ENCODE measurements at regions not wholly inside any gene's neighbourhood (a gene's known extent, or its start where the extent isn't known, plus 50 kb on each side); places are given as distances from the start of the nearest gene placed in this dataset.

DNA sequence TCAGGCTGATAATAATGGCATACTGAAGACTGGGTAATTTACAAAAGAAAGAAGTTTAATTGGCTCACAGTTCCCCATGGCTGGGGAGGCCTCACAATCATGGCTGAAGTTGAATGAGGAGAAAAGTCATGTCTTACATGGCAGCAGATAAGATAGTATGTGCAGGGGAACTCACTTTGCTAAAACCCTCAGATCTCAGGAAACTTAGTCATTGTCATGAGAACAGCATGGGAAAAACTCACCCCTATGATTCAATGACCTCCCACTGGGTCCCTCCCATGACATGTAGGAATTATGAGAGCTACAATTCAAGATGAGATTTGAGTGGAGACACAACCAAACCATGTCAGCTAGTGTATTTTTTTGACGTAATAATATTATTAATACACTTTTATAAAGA is 149.8 kb upstream of the BOD1L1 start:
- Mint-ChIP-seq H3K27me3 (ENCODE audit: low read depth) (no peaks in the 10 kb centered on the region), H3K4me1 (no peaks in the 10 kb centered on the region), H3K9me3 (peaks cover 21 to 33% of the 10 kb centered on the region in 2 experiments), H3K4me3 (no peak overlapping the region), H3K27ac (no peak overlapping the region), H3K36me3 (ENCODE audit: insufficient read depth in 1 of 3, low read depth in 3 of 3) (peaks cover 0 to 13% (median 12%) of the 10 kb centered on the region in 3 experiments; a peak in 6 of 7 replicates)
- no peaks in the 10 kb centered on the region for H4K20me1 ChIP-seq (ENCODE audit: control insufficient read depth, insufficient read depth, insufficient read length)
- DNase-seq: no peak
- no peak overlapping the region for H3T11ph ChIP-seq (ENCODE audit: low read length)
- H3K4ac ChIP-seq (ENCODE audit: low read depth, low read length): no peak overlapping the region
- H3K79me2 ChIP-seq (ENCODE audit: insufficient read depth, low read length): no peaks in the 10 kb centered on the region
- H3K23ac ChIP-seq (ENCODE audit: insufficient read length, low read depth, low read length): no peak overlapping the region
- H3K27me3 ChIP-seq (ENCODE audit: insufficient read depth, low read length): no peaks in the 10 kb centered on the region
- no peaks in the 10 kb centered on the region for H3K4me1 ChIP-seq (ENCODE audit: insufficient read depth, low read length)
- H4K91ac ChIP-seq (ENCODE audit: insufficient read length, low read depth, low read length): no peak overlapping the region
- no peak overlapping the region for H2BK5ac ChIP-seq (ENCODE audit: insufficient read length, low read length)
- no peak overlapping the region for H3K56ac ChIP-seq (ENCODE audit: insufficient read length, low read depth, low read length)
- no peaks in the 10 kb centered on the region for H3K9me3 ChIP-seq (ENCODE audit: control insufficient read depth, low read depth, low read length)
- no peak overlapping the region for H2BK20ac ChIP-seq (ENCODE audit: low read depth, low read length, poor library complexity, severe bottlenecking)
- H2BK15ac ChIP-seq (ENCODE audit: low read depth, low read length): no peak overlapping the region
- TF ChIP-seq, protein P1, sequence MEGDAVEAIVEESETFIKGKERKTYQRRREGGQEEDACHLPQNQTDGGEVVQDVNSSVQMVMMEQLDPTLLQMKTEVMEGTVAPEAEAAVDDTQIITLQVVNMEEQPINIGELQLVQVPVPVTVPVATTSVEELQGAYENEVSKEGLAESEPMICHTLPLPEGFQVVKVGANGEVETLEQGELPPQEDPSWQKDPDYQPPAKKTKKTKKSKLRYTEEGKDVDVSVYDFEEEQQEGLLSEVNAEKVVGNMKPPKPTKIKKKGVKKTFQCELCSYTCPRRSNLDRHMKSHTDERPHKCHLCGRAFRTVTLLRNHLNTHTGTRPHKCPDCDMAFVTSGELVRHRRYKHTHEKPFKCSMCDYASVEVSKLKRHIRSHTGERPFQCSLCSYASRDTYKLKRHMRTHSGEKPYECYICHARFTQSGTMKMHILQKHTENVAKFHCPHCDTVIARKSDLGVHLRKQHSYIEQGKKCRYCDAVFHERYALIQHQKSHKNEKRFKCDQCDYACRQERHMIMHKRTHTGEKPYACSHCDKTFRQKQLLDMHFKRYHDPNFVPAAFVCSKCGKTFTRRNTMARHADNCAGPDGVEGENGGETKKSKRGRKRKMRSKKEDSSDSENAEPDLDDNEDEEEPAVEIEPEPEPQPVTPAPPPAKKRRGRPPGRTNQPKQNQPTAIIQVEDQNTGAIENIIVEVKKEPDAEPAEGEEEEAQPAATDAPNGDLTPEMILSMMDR (conservative IDR thresholded peaks at IDR 0.05): no peak
- no peak overlapping the region for H2BK120ac ChIP-seq (ENCODE audit: low read depth, low read length, poor library complexity, severe bottlenecking)
- no peak overlapping the region for H3K18ac ChIP-seq (ENCODE audit: insufficient read length, low read depth, low read length)
- no peak overlapping the region for H3K14ac ChIP-seq (ENCODE audit: insufficient read depth, low read length)
- H3K79me1 ChIP-seq (ENCODE audit: insufficient read depth, low read depth, low read length, poor library complexity, severe bottlenecking): no peaks in the 10 kb centered on the region
- no peak overlapping the region for H3K9ac ChIP-seq (ENCODE audit: extremely low read depth, insufficient read length, low read length)
- no peak overlapping the region for H3K4me2 ChIP-seq (ENCODE audit: insufficient read depth, insufficient read length, low read length)
- no peak overlapping the region for H2AK5ac ChIP-seq (ENCODE audit: insufficient read length, low read length)
- no peak overlapping the region for H2BK12ac ChIP-seq (ENCODE audit: insufficient read length, low read depth, low read length)
- H2AFZ ChIP-seq (ENCODE audit: low read length): no peak overlapping the region
- H3K27ac ChIP-seq (ENCODE audit: insufficient read length, low read depth, low read length): no peak overlapping the region
- WGBS (ENCODE audit: extremely low coverage, insufficient read length, low lambda C conversion rate): no CpG with 5 or more reads among the region's 1 CpG
- H4K5ac ChIP-seq (ENCODE audit: insufficient read length, low read depth, low read length): no peak overlapping the region
- no peak overlapping the region for H4K8ac ChIP-seq (replicated peaks; ENCODE audit: insufficient read length, low read depth, low read length)
- H3K23me2 ChIP-seq (ENCODE audit: insufficient read length, low read depth, low read length, poor library complexity, severe bottlenecking): no peaks in the 10 kb centered on the region

All from H9 (cell line).